Pancreas (tissue), 10 donors: ENCODE measurements at regions not wholly inside any gene's neighbourhood (a gene's known extent, or its start where the extent isn't known, plus 50 kb on each side); places are given as distances from the start of the nearest gene placed in this dataset.

ENCODE experiments used
- ATAC-seq, 4 donors: fragments of 200-7000 bp; cut with Tn5 transposase; one replicate each; pipeline versions ENCODE4 v1.8.0 to v1.9.1; 2020; ENCODE audit warnings: mild to moderate bottlenecking in 4 of 4, moderate library complexity in 4 of 4
- DNase-seq, 6 donors: peaks; one replicate each; pipeline ENCODE4 v3.0.0-alpha.2; 2020
- FAIRE-seq: peaks from 2 replicates; lab custom pipeline; 2012; peaks lifted over from hg19 to GRCh38; lab: Jason Lieb, UNC
- H3K27ac ChIP-seq, 4 donors: fragments of 200-600 bp; sonication (generic); 1 replicate in 3 of 4; 2 replicates in 1 of 4; pipeline versions ENCODE4 v1.5.0 to v1.8.0; 2020
- H3K27me3 ChIP-seq, 4 donors: fragments of 200-600 bp; one replicate each; pipeline ENCODE4 v1.8.0; 2021
- H3K36me3 ChIP-seq, 3 donors: fragments of 200-600 bp; sonication (generic) in 1 of 3; one replicate each; pipeline versions ENCODE4 v1.5.0 to v1.8.0; 2020 to 2021
- H3K4me1 ChIP-seq, 3 donors: fragments of 200-600 bp; one replicate each; pipeline ENCODE4 v1.8.0; 2021
- H3K4me3 ChIP-seq, 4 donors: fragments of 200-600 bp; sonication (generic) in 2 of 4; one replicate each; pipeline versions ENCODE4 v1.5.0 to v1.8.0; 2020 to 2021
- H3K9me3 ChIP-seq, 4 donors: fragments of 200-600 bp; one replicate each; pipeline ENCODE4 v1.8.0; 2021
- WGBS, 2 donors: extraction: QIAGEN DNeasy Blood & Tissue Kit; methylation state at CpG; one replicate each; pipeline ENCODE4 v1.1.7; 2013; 5-methylcytosine and 5-hydroxymethylcytosine counted together
- intact Hi-C, 3 donors: fragments of 100-400 bp; cut with DNase I; formaldehyde crosslinking; loops; one replicate each; pipeline versions ENCODE4 v1.11.1 to v1.14.2; 2022
- TF ChIP-seq, protein P1 (sequence below), 4 donors: fragments of 200-600 bp; sonication (generic) in 3 of 4; IDR thresholded peaks; one replicate each; pipeline versions ENCODE4 v1.5.0 to v1.8.0; 2021; ENCODE audit warnings: antibody characterized with exemption in 4 of 4
- donor health status: healthy with polysubstance abuse.
- donor health status: DM: no; HTN: no; CAD: no; lungs with moderate emphysema.
- donor health status: DM: no; HTN: no; CAD: no.
- donor health status: control.
- donor health status: control.
- donor health status: Bipolar disorder and iron deficiency.
- donor health status: DM: yes; HTN: yes; CAD: no.
- donor health status: DM: no; HTN: no; CAD: no.
- donor health status: DM: no; HTN: no; CAD: no.
- donor health status: DM: yes; HTN: yes; CAD: no.

DNA sequence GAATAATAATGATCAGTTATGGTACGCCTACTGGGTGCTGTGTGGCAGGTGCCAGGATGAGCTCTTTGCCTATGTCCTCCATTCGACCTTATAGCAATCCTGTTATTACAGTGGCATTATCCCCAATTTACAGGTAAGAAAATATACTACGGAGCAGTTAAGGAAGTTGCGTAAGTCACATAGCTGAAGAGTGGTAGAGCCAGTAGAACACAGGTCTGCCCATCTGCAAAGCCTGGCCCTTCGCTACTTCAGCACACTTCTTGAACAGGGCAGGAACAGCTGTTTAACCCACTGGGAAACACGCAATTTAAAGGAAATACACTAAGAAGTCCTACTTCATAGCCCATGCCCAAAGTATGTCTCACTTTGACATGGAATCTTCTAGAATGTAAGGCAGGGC lies 91.8 kb downstream of the PXDC1 start:
- Histone ChIP-seq H3K4me1 (no peaks in the 10 kb centered on the region), H3K4me3 (no peak overlapping the region), H3K27me3 (no peaks in the 10 kb centered on the region), H3K9me3 (no peaks in the 10 kb centered on the region), H3K27ac (no peak overlapping the region), H3K36me3 (no peaks in the 10 kb centered on the region)
- intact Hi-C loops, result no loop called here
- TF ChIP-seq, protein P1, sequence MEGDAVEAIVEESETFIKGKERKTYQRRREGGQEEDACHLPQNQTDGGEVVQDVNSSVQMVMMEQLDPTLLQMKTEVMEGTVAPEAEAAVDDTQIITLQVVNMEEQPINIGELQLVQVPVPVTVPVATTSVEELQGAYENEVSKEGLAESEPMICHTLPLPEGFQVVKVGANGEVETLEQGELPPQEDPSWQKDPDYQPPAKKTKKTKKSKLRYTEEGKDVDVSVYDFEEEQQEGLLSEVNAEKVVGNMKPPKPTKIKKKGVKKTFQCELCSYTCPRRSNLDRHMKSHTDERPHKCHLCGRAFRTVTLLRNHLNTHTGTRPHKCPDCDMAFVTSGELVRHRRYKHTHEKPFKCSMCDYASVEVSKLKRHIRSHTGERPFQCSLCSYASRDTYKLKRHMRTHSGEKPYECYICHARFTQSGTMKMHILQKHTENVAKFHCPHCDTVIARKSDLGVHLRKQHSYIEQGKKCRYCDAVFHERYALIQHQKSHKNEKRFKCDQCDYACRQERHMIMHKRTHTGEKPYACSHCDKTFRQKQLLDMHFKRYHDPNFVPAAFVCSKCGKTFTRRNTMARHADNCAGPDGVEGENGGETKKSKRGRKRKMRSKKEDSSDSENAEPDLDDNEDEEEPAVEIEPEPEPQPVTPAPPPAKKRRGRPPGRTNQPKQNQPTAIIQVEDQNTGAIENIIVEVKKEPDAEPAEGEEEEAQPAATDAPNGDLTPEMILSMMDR (IDR thresholded peaks at IDR 0.05), result no peak
- WGBS, 2 donors, result 80 to 92% methylated on average over 6 of the region's 6 CpGs
- no peak for DNase-seq
- no peak for FAIRE-seq
- no peak for ATAC-seq

DNA sequence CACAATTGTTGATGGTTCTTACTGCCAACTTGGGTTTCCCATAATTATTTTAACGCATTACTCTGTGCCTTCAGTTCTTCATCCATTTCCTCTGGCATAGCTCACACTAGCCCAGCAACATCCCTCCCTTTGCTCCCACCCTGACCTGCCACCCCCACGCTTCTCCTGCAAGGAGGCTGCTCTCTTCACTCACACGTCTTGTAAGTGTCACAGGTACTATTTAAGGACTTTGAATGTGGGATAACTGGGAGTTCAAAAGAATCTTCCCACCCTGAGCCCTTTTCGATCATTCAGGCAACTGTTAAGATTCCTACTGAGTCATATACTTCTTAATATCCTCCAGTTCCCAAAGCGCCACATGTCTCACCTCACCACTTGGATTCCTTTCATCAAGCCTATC lies 95.4 kb downstream of the PXDC1 start:
- DNase-seq (no peak), FAIRE-seq (no peak), ATAC-seq (no peak)
- whole genome bisulfite sequencing, 2 donors, result 89 to 94% methylated on average over 5 of the region's 5 CpGs
- H3K27me3 ChIP-seq, result no peaks in the 10 kb centered on the region
- no peaks in the 10 kb centered on the region for H3K4me1 ChIP-seq
- H3K36me3 ChIP-seq, result no peaks in the 10 kb centered on the region
- no peak overlapping the region for H3K27ac ChIP-seq
- intact Hi-C loops, result no loop called here
- no peak overlapping the region for H3K4me3 ChIP-seq
- no peaks in the 10 kb centered on the region for H3K9me3 ChIP-seq
- TF ChIP-seq, protein P1 (IDR thresholded peaks at IDR 0.05), result no peak

DNA sequence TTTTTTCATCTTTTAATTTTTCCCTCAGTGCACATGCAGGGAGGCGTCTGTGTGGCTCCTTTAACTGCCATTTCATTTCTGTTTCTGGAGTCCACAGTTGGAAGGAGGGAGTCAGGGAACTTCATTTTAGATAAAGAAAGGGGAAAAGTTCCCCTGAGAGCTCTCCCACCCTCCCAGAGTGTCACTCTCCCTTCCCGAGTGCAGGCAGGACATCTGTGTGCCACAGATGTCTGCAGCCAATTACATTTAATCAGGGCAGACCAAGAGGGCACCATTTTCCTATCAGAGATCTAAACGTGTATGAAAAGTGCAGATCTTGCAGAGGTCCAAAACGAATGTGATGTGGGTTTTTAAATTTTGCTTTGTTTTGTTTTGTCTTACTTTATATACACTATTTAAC lies 96.6 kb downstream of the PXDC1 start:
- no peaks in the 10 kb centered on the region for H3K4me1 ChIP-seq
- no peaks in the 10 kb centered on the region for H3K9me3 ChIP-seq
- H3K27me3 ChIP-seq, result no peaks in the 10 kb centered on the region
- intact Hi-C loops, result no loop called here
- no peak overlapping the region for H3K27ac ChIP-seq
- DNase-seq (no peak), FAIRE-seq (no peak), ATAC-seq (no peak)
- H3K36me3 ChIP-seq, result no peaks in the 10 kb centered on the region
- no peak overlapping the region for H3K4me3 ChIP-seq
- WGBS, 2 donors, result 51 to 58% methylated on average over 4 of the region's 4 CpGs
- TF ChIP-seq, protein P1 (IDR thresholded peaks at IDR 0.05), result no peak

DNA sequence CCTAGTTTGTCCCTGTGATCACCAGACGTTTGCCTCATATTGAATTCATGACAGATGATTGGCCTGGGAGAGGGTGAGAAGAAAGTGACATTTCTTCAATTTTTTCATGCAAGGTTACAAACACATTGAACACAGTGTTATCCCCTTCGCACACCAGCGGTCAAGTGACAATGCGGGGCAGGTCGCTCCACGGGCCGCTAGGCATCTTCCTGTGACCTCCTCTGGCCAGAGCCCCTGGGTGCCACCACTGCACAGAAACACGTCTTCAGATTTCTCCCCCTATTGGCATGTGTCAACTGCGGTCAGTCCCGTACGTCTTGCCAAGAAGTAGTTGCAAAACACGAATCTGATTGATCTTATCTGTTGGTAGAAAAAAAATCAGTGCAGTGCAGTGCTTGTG lies 97.1 kb downstream of the PXDC1 start:
- ATAC-seq, result no peak
- TF ChIP-seq, protein P1 (IDR thresholded peaks at IDR 0.05), result no peak
- intact Hi-C loops, result no loop called here
- FAIRE-seq, result no peak
- no peak for DNase-seq
- H3K27ac ChIP-seq, result no peak overlapping the region
- H3K27me3 ChIP-seq, result no peaks in the 10 kb centered on the region
- 78 to 82% methylated on average over 12 of the region's 12 CpGs for WGBS, 2 donors
- H3K36me3 ChIP-seq, result no peaks in the 10 kb centered on the region
- H3K4me3 ChIP-seq, result no peak overlapping the region
- H3K4me1 ChIP-seq, result no peaks in the 10 kb centered on the region
- no peaks in the 10 kb centered on the region for H3K9me3 ChIP-seq

DNA sequence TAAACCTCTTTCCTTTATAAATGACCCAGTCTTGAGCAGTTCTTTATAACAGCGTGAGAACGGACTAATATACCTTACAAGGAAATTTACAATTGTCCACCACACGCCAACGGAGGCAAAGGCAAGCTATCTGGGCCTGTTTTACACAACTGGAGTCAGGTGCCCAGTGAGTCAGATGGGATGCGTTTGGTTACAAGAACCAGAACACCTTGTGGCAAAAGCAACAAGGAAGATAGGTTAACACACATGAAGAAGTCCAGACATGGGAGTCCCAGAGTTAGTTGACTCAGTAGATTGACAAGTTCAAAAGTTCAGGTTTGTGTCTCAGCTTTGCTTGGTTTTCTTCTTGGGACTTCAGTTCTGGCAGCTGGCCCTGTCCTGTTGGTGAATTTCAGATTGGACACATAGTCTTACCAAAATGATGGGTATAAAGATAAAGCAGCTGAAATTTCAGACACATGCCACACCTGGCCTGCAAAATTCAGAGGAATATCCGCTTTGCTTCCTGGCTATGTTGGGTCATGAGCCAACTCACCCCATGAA lies 97.9 kb downstream of the PXDC1 start:
- DNase-seq (no peak), FAIRE-seq (no peak), ATAC-seq (no peak)
- Histone ChIP-seq H3K4me1 (no peaks in the 10 kb centered on the region), H3K27ac (no peak overlapping the region), H3K36me3 (no peaks in the 10 kb centered on the region), H3K27me3 (no peaks in the 10 kb centered on the region), H3K9me3 (no peaks in the 10 kb centered on the region), H3K4me3 (no peak overlapping the region)
- 90 to 95% methylated on average over 6 of the region's 6 CpGs for WGBS, 2 donors
- intact Hi-C loops, result no loop called here
- TF ChIP-seq, protein P1 (IDR thresholded peaks at IDR 0.05), result no peak
